ENCODE measurements at regions not wholly inside any gene's neighbourhood (a gene's known extent, or its start where the extent isn't known, plus 50 kb on each side); places are given as distances from the start of the nearest gene placed in this dataset.

DNA sequence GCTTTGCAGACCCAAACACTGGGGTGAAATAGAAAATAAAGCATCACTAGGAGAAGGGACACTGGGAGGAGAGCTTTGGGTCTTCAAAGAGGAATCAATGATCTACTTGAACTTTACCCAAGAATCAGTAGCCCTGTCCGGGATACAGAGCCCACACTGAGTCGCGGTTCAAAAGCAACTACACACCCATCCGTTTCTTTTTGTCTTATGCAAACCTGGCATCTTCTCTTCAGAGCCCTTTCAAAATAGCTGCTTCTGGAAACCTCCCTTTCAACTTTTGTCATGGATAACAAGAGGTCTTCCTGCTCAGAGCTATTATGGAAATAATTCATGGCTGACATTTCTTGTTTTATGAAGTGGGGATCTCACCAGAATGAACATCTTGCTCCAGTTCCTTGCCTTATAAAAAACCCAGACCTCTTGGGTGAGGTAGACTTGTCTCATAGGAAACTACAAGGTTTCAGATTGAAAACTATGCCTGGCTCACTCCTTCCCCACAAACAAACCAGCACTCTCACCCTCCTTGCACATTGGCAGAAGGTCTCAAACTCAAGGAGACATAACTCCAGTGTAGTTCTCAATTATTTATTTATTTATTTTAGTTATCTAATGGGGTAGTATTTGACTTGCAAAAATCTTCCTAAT, 115.1 kb upstream of the ARHGEF3 start:
- no peaks in the 10 kb centered on the region for H4K20me1 ChIP-seq (ENCODE audit: insufficient read depth, low read length)
- peaks cover 50% of the 10 kb centered on the region for H3F3A ChIP-seq (ENCODE audit: insufficient read depth, low read length)
- TF ChIP-seq EZH2phosphoT487 (IDR thresholded peaks at IDR 0.05; ENCODE audit: low read length) (no peak), EZH2 (optimal IDR thresholded peaks at IDR 0.05; ENCODE audit: low read depth, low read length) (no peak)
- TF ChIP-seq, protein P1, sequence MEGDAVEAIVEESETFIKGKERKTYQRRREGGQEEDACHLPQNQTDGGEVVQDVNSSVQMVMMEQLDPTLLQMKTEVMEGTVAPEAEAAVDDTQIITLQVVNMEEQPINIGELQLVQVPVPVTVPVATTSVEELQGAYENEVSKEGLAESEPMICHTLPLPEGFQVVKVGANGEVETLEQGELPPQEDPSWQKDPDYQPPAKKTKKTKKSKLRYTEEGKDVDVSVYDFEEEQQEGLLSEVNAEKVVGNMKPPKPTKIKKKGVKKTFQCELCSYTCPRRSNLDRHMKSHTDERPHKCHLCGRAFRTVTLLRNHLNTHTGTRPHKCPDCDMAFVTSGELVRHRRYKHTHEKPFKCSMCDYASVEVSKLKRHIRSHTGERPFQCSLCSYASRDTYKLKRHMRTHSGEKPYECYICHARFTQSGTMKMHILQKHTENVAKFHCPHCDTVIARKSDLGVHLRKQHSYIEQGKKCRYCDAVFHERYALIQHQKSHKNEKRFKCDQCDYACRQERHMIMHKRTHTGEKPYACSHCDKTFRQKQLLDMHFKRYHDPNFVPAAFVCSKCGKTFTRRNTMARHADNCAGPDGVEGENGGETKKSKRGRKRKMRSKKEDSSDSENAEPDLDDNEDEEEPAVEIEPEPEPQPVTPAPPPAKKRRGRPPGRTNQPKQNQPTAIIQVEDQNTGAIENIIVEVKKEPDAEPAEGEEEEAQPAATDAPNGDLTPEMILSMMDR (IDR thresholded peaks at IDR 0.05; ENCODE audit: low read length), result no peak
- H2AFZ ChIP-seq (ENCODE audit: low read length), result peak overlapping the region; percentile 78
- peaks cover 38% of the 10 kb centered on the region for H3K79me2 ChIP-seq (ENCODE audit: low read length)
- peak overlapping the region; percentile 72 for H3K4me3 ChIP-seq (ENCODE audit: low read length)
- H3K36me3 ChIP-seq (replicated peaks; ENCODE audit: insufficient read depth, low read length), result no peaks in the 10 kb centered on the region
- peak overlapping the region; percentile 96 for H3K27ac ChIP-seq (ENCODE audit: low read length)
- peak overlapping the region; percentile 92 for H3K4me2 ChIP-seq (ENCODE audit: low read depth, low read length)
- DNase-seq, result peak; percentile 37
- peaks cover 44% of the 10 kb centered on the region for H3K4me1 ChIP-seq (ENCODE audit: low read length)
- H3K9ac ChIP-seq (ENCODE audit: low read length), result peak overlapping the region; percentile 80
- no peaks in the 10 kb centered on the region for H3K27me3 ChIP-seq (replicated peaks; ENCODE audit: insufficient read depth, low read length)
- no peaks in the 10 kb centered on the region for H3K9me3 ChIP-seq (replicated peaks; ENCODE audit: insufficient read depth, low read length)
- no peaks in the 10 kb centered on the region for H3K9me2 ChIP-seq (replicated peaks; ENCODE audit: insufficient read depth, low read length)

DNA sequence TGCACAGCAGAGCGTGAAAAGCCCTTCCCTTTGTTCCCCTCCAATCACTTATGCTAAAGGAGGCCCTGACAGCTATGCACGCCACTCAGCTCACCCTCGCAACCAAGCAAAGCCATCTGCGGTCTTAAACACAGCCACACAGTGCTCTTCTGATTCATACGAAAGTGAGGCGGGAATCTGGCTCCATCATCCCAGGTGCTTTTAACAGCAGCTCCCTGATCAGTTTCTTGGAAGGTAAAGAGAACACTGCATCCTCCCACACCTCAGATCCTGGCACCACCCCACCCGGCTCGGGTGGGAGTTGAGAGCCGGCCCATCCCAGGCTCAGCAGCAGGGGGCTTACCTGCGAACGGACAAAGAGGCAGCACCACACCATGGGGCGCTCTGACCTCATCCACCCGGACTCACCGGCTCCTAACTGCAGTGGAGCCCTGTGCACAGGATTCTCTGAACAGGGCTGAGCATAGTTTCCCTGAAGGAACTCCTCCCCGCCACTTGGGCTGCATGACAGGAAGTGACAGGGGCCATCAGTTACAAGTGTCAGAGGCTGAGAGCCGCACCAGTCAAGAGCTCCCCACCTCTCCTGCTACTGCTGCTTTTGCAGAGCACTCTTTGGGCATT, 114.3 kb upstream of the ARHGEF3 start:
- Histone ChIP-seq H3K9me3 (replicated peaks; ENCODE audit: insufficient read depth, low read length) (no peaks in the 10 kb centered on the region), H3K27me3 (replicated peaks; ENCODE audit: insufficient read depth, low read length) (no peaks in the 10 kb centered on the region), H3K4me3 (ENCODE audit: low read length) (peak overlapping the region; percentile 72), H3K9me2 (replicated peaks; ENCODE audit: insufficient read depth, low read length) (no peaks in the 10 kb centered on the region), H2AFZ (ENCODE audit: low read length) (peak overlapping the region; percentile 78), H3K36me3 (replicated peaks; ENCODE audit: insufficient read depth, low read length) (no peaks in the 10 kb centered on the region), H3K4me1 (ENCODE audit: low read length) (peaks cover 38% of the 10 kb centered on the region), H3K4me2 (ENCODE audit: low read depth, low read length) (peak overlapping the region; percentile 92), H3K27ac (ENCODE audit: low read length) (peak overlapping the region; percentile 96), H3K79me2 (ENCODE audit: low read length) (peaks cover 44% of the 10 kb centered on the region), H3F3A (ENCODE audit: insufficient read depth, low read length) (peaks cover 43% of the 10 kb centered on the region), H4K20me1 (ENCODE audit: insufficient read depth, low read length) (no peaks in the 10 kb centered on the region), H3K9ac (ENCODE audit: low read length) (peak overlapping the region; percentile 80)
- TF ChIP-seq, protein P1 (IDR thresholded peaks at IDR 0.05; ENCODE audit: low read length), result no peak
- no peak for TF ChIP-seq EZH2 (optimal IDR thresholded peaks at IDR 0.05; ENCODE audit: low read depth, low read length)
- no peak for TF ChIP-seq EZH2phosphoT487 (IDR thresholded peaks at IDR 0.05; ENCODE audit: low read length)
- DNase-seq, result peak; percentile 74

DNA sequence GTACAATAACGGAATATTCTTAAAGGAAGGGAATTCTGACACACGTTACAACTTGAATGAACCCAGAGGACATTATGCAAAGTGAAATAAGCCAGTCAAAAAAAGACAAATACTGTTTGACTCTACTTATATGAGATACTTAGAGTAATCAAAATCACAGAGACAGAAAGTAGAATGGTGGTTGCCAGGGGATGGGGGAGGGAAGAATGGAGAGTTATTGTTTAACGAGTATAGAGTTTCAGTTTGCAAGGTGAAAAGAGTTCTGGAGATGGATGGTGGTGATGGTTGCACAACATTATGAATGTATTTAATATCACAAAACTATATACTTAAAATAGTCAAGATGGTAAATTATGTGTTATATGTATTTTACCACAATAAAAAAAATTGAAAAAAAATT, 112.9 kb upstream of the ARHGEF3 start:
- Histone ChIP-seq H2AFZ (ENCODE audit: low read length) (no peak overlapping the region), H3F3A (ENCODE audit: insufficient read depth, low read length) (peaks cover 42% of the 10 kb centered on the region), H3K79me2 (ENCODE audit: low read length) (peaks cover 58% of the 10 kb centered on the region), H4K20me1 (ENCODE audit: insufficient read depth, low read length) (no peaks in the 10 kb centered on the region), H3K9me3 (replicated peaks; ENCODE audit: insufficient read depth, low read length) (no peaks in the 10 kb centered on the region), H3K27ac (ENCODE audit: low read length) (peak overlapping the region; percentile 96; the same call in 1 of the 2 replicates), H3K9me2 (replicated peaks; ENCODE audit: insufficient read depth, low read length) (no peaks in the 10 kb centered on the region), H3K4me1 (ENCODE audit: low read length) (peaks cover 38% of the 10 kb centered on the region), H3K36me3 (replicated peaks; ENCODE audit: insufficient read depth, low read length) (no peaks in the 10 kb centered on the region), H3K4me3 (ENCODE audit: low read length) (peak overlapping the region; percentile 72), H3K27me3 (replicated peaks; ENCODE audit: insufficient read depth, low read length) (no peaks in the 10 kb centered on the region), H3K9ac (ENCODE audit: low read length) (peak overlapping the region; percentile 80; the same call in 1 of the 2 replicates), H3K4me2 (ENCODE audit: low read depth, low read length) (peak overlapping the region; percentile 92; the same call in 1 of the 2 replicates)
- TF ChIP-seq, protein P1 (IDR thresholded peaks at IDR 0.05; ENCODE audit: low read length), result no peak
- TF ChIP-seq EZH2 (optimal IDR thresholded peaks at IDR 0.05; ENCODE audit: low read depth, low read length) (no peak), EZH2phosphoT487 (IDR thresholded peaks at IDR 0.05; ENCODE audit: low read length) (no peak)
- peak; percentile 21 for DNase-seq

Measured in MM.1S (cell line).